GM19452 (cell line): ENCODE measurements at regions not wholly inside any gene's neighbourhood (a gene's known extent, or its start where the extent isn't known, plus 50 kb on each side); places are given as distances from the start of the nearest gene placed in this dataset.

Experiments
- ATAC-seq: cut with Tn5 transposase; IDR thresholded peaks from one replicate; pipeline ENCODE4 v1.9.1; 2021; ENCODE audit not compliant: unreplicated experiment

GRCh38 chr10:31647861-31648260 lies 280.8 kb downstream of the ARHGAP12 start:
- ATAC-seq: no peak

- no peak for ATAC-seq
These were observed 282.1 kb downstream of the ARHGAP12 start for GRCh38 chr10:31646519-31646918.

- no peak for ATAC-seq
These were observed 282.8 kb downstream of the ARHGAP12 start for GRCh38 chr10:31645786-31646185.

GRCh38 chr10:31644931-31645633 lies 283.5 kb downstream of the ARHGAP12 start:
- no peak for ATAC-seq

GRCh38 chr10:31642281-31642680 lies 286.4 kb downstream of the ARHGAP12 start:
- no peak for ATAC-seq

- no peak for ATAC-seq
These were observed 293.1 kb downstream of the ARHGAP12 start for GRCh38 chr10:31635415-31636065.

GRCh38 chr10:31635009-31635408 lies 293.6 kb downstream of the ARHGAP12 start:
- ATAC-seq: no peak

GRCh38 chr10:31630861-31631567 lies 297.6 kb downstream of the ARHGAP12 start:
- no peak for ATAC-seq

GRCh38 chr10:31625566-31625965 lies 303.1 kb downstream of the ARHGAP12 start:
- no peak for ATAC-seq

- ATAC-seq: no peak
These were observed 304.0 kb downstream of the ARHGAP12 start for GRCh38 chr10:31624611-31625010.

- ATAC-seq: no peak
These were observed 304.7 kb downstream of the ARHGAP12 start for GRCh38 chr10:31623947-31624346.

GRCh38 chr10:31623466-31623865 lies 304.4 kb downstream of the ZEB1 start:
- ATAC-seq: no peak

GRCh38 chr10:31622978-31623377 lies 304.0 kb downstream of the ZEB1 start:
- no peak for ATAC-seq

- no peak for ATAC-seq
These were observed 302.7 kb downstream of the ZEB1 start for GRCh38 chr10:31621733-31622132.

GRCh38 chr10:31620226-31621151 lies 301.5 kb downstream of the ZEB1 start:
- ATAC-seq: no peak

GRCh38 chr10:31619531-31620061 lies 300.6 kb downstream of the ZEB1 start:
- no peak for ATAC-seq

GRCh38 chr10:31618541-31619291 lies 299.7 kb downstream of the ZEB1 start:
- ATAC-seq: no peak

GRCh38 chr10:31617757-31618156 lies 298.7 kb downstream of the ZEB1 start:
- no peak for ATAC-seq

GRCh38 chr10:31617133-31617532 lies 298.1 kb downstream of the ZEB1 start:
- no peak for ATAC-seq

GRCh38 chr10:31615129-31615528 lies 296.1 kb downstream of the ZEB1 start:
- no peak for ATAC-seq
